AG08396 (cell line): ENCODE measurements at regions not wholly inside any gene's neighbourhood (a gene's known extent, or its start where the extent isn't known, plus 50 kb on each side); places are given as distances from the start of the nearest gene placed in this dataset.
A peak's percentile ranks its signal among the peaks of the same experiment; 100 is the strongest.
"Not testable (repeated sequence)": the region's sequence is repeated elsewhere in the genome, so short reads cannot be mapped to it uniquely, and the experiment has no call there.

Experiments
- DNase-seq: peaks from one replicate; pipeline ENCODE4 v3.0.0; 2012; ENCODE audit warnings: low spot score, mixed read lengths

DNA sequence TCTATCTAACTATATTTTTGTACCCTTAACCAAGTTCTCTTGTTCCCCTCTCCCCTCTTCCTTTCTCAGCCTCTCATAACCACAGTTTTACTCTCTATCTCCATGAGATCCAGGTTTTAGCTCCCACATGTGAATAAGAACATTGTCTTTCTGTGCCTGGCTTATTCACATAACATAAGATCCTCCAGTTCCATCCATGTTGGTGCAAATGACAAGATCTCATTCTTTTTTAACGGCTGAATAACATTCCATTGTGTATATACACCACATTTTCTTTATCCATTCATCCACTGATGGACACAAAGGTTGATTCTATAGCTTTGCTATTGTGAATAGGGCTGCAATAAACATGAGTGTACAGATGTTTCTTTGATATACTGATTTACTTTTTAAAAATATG is 83.9 kb upstream of the TMEM178A start:
- no peak for DNase-seq

DNA sequence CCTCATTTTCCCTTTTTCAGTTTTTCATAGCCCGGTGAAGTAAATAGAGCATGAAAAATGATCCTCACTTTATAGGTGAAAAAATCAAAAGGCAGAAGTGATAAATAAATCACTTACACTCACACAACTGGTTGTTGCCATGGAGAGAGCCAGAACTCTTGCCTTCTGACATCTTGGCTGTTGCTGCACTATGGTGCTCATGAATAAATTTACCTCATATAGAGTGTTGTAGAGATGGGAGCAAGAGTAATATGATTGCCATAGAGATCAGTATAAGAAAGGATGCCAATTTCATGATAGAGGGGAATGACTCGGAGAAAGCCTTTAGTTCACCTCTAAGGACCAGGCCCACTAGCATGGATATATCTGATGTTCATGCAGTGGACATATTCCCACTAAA is 82.5 kb upstream of the TMEM178A start:
- DNase-seq, result no peak

DNA sequence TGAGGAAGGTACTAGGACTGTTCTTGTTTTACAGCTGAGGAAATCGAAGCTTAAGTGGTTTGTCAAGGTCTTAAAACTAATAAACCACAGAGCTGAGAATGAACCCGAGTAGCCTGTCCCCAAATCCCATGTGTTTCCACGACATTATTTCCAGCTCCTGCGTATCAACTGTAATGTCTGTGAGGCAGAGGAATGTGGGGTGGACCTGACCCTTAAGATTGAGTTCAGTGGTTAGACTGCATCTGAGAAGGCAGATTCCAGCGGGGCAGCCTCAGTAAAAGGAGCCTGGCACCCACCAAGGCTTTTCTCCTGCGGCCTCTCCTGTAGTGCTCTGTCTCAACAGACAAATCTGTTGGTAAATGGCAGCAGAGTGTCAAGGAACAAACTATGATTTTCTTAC is 81.9 kb upstream of the TMEM178A start:
- DNase-seq, result no peak

DNA sequence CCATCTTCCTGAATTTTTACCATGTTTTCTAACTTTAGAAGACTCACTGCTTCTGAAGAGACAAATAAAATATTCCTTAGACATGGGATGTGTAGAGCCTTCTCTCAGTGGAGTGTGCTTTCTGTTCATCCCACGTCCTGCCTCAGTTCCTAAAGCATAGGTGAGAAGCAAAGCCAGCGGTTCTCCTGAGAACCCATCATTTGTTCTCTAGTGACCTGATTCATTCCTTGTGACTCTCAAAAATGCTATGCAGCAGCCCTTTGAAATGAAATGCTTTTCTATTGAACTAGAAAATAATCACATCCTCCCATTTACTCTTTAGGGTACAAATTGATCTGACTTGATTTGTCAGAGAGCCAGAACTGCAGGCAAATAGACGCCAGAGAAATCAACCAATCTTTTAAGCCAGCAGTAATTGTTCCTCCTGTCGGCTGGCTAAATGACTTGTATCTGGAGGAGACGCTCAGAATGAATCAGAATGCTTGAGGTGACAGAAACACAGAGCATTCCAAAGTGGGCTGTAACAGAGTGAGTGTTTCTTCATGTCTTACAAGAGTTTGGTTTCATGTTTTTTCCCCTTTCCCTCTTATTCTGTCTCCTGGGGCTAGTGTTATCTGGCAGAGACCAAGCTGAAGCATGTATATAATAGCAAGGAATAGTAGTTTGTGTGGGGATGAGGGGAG is 81.3 kb upstream of the TMEM178A start:
- peak; percentile 69 for DNase-seq

DNA sequence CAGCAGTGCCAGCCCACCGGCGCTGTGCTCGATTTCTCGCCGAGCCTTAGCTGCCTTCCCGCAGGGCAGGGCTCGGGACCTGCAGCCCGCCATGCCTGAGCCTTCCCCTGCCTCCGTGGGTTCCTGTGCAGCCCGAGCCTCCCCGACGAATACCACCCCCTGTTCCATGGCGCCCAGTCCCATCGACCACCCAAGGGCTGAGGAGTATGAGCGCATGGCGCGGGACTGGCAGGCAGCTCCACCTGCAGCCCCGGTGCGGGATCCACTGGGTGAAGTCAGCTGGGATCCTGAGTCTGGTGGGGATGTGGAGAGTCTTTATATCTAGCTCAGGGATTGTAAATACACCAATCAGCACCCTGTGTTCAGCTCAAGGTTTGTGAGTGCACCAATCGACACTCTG is 80.2 kb upstream of the TMEM178A start:
- not testable (repeated sequence) for DNase-seq

DNA sequence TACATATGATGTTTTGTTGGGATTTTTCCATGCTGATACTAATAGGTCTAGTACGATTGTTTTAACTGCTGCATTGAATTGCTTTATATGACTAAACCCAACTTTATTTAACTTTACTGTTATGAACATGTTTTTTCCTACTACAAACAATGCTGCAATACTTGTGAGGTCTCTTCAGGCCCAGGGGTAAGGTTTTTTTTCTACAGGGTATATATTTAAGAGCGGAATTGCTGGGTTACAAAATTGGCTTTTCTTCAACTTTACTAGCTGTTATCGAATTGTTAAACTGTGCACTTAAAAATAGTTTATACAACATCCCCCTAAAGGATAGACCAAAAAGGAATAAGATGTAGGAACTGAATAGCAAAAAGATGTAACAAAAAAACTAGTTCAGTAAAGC is 78.5 kb upstream of the TMEM178A start:
- DNase-seq, result no peak

DNA sequence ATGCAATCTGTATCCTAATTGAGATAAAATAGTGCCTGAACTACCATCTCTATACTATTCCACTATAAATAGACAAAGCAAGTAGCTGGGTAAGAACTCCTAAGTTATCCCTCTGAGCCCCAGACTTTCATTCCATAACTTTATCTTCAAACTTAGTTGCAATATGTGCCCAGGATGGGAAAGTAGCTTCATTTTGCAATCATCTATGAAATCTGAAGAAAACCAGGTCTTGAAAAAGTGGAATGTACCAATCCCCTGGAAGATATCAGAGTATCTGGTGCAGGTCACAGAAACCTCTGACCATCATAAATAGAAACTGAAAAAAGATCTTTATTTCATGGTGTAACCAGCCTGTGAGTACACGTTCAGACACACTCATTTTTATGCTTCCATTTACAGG is 78.1 kb upstream of the TMEM178A start:
- no peak for DNase-seq

DNA sequence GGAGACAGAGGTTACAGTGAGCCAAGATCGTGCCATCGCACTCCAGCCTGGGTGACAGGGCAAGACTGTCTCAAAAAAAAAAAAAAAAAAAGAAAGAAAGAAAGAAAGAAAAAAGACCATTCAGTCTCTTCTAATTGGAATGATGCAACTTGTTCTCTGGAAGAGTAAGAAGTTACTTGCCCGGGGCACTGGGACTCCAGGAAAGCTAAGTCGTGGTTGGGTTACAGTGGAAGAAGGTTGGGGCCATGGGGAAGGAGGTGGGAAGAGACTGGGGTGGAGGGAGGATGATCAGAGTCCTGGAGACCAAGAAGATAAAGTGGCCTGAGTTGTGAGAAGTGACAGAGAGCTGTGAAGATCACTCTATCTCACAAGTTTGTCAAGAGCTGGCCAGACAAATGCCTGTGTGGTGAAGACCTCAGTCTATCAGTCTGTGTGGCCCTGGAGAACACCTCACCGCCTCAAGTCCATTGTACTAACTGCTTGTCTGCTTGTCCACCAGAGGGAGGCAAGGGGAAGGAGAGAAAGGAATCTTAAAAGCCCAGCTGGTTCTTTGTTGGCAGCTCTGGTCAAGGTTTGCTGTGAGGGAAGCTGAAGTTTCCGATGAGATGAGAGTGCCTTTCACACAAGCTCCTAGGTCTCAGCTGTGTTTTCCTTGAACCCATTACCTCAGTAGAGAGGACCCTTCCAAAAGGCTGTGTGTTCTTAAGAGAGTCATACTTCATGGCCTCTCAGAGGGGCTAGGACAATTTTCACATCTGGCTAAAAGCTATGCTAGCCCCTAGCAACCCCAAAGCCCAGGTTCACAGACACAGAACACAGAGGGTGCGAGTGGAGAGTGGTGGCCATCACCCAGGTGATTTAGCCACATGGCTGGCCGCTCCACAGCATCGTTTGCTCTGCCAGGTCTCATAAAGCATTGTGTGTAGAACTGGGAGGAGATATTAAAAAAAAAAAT is 72.0 kb upstream of the TMEM178A start:
- peak; percentile 77 for DNase-seq

DNA sequence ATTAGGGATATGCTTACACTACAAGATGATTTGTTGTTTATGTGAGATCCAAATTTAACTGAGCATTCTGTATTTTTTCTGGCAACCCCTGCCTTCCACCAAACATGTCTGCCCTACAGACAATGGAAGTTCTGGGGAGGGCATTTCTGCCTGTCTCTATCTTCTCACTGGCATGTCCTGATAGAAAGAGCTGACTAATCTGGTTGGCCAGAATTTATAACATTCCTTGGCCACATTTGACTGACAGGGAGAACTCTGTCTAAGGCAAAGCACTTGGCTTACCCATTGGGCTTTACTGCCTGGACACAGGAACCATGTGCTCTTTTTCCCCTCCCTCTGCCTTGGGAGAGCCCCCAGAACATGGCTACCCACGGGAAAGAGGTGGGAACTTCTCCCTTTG is 70.6 kb upstream of the TMEM178A start:
- DNase-seq, result no peak

DNA sequence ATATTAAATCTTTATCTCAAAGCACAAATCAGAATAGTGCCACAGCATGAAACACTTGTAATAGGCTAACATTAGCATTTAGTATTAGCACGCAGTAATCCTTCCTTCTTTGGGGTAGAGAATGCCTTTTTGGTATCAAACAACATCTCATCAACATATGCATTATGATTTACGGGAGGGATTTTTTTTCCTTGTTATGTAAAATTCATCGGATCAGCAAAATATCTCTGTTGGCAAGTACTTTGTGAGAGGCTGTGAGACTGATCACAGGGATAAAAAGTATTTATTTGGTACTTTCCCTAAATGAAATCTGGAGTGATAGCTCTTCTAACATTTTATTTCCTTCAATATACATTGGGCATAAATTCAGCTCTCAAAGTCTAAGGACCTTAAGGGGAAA is 68.4 kb upstream of the TMEM178A start:
- DNase-seq, result no peak

DNA sequence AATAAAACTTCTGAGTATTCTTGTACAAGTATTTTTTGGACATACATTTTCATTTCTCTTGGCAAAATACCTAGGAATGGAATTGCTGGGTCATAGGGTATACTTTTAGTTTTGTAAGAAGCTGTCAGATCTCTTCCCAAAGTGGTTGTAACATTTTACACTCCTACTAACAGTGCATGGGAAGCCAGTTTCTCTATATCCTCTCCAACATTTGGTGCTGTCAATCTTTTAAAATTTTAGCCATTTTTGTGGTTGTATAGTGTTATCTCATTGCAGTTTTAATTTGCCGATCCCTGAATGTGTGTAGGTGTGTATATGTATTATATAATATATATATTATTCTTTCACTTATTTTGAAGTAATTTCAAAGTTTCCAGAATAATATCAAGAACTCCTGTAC is 63.1 kb upstream of the TMEM178A start:
- DNase-seq, result no peak

DNA sequence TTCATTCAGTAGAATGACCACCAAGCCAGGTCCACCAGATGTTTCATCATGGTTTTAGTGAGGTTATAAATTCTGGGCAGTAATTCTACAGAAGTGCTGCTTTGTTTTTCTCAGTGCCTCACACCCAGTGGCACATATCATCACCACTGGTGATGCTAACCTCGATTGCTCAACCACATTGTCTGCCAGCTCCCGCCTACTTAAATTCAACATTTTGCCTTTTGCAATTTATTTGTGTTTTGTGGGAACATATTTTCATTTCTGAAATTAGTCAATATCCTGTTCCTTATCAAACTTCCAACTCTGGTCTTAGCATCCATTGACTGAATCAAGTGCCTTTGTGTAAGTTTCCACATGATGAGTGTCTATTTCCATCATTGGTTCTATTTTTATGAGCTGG is 62.3 kb upstream of the TMEM178A start:
- no peak for DNase-seq

DNA sequence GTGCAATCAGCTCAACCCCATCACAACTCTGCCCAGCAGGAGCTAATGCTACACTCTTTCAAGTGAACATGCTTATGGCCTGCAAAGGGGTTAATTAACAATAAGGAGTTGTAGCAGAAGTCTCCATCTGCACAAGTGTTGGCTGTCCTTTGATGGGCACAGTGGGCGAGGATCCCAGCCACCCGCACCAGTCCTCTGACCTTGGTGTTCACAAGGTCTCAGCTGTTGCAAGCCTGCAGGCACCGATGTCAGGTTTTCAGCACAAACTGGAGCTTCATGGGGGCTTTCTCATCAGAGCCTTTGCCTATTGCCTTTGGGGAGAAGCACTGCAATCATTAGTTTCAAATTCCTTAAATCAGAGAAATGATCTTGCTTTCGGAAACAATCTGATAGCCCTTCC is 60.9 kb upstream of the TMEM178A start:
- DNase-seq, result no peak

DNA sequence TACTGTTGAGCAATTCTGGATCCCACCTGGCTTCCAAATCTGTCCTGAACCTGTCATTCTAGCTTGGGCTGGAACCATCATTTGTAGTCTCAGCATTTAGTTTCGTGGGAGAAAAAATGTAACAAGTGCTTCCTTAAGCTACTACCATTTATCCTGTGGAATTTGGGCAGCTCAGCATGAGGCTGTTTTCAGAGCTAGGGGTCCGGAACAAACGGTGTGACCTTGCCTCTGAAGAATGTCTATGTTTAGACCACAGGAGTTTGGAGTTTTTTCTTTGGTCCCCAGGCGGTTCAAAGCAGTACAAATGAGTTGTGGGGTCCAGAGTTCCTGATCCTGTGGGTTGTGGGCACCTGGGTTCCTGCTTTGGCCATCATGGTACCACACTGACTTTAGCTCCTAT is 59.1 kb upstream of the TMEM178A start:
- no peak for DNase-seq

DNA sequence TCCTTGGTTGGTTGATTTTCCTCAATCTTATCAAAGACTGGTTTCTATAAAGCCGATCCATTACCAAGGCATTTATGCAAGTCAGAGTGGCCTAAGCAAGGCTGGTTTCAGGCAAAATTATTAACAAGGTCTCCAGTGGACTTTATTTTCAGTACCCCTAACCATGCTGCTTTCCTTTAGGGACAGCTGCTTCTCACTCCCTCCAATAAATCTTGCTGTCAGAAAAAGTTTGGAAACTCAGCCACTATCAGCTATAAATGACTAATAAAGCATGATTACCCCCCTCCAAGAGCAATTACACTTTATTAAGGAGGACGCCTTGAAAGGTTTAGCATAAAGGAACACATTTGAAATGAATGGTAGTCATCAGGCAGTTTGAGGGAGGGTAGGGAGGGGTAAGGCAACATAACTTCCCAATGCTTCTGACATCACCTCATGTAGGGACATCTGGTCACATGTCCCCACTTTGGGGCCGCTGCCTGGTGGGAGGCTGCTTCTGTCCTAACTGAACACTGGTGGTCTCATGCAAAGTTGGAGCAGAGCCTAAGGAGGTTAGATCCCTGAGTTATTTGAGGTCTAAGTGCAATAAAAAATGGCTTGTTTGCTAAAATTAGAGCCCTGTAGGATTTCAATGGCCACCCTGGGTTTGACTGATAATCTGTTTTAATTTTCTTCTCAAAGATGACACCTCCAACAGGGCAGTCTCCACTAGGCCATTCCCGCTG is 58.0 kb upstream of the TMEM178A start:
- no peak for DNase-seq

DNA sequence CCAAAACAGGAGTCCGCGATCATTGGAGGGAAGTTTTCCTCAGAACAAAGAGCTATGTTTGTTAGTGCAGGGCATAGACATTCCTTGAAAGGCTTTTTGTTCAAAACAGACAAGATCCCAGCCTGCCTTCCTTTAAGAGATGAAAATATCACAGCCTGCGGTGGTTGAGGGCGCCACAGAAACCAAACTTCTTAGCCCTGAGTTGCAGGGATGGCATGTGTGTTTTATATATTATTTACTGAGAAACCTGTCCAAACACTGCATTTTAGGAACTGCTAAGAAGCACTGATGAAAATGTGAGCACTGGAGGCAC is 57.5 kb upstream of the TMEM178A start:
- no peak for DNase-seq

DNA sequence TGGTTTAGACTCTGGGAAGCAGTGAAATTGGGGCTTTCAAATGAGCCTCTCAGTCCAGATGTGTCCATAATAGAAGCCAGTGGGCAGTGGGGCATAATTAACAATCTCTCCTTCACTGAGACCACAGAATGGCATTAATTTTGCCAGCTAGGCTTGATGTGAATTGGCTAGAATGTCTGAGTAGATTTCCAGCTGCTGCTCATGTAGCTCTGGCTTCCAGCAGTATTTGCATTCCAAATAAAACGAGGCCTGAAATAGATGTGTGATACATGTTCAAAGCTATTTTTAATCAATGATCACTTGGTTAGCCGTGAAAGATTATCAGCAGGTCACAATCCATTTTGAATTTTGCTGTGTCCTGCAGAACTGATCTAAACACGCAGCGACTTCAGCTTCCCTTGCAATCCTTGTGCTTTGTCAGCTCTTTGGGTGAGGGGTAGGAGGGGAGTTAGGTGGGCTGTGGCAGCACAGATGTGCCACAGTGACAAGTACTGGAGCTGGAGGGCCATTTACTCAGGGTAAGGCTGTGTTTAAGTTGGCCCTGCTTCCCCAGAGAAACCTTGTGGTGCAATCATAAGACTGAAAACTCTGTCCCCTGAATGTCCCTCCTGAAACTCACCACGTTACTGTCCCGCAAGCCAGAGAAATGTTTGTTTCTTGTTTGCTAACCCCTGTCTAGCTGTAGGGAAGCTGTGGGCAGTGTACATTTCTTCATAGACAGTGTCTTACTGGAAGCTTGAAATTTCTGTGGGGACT is 56.9 kb upstream of the TMEM178A start:
- DNase-seq, result no peak

DNA sequence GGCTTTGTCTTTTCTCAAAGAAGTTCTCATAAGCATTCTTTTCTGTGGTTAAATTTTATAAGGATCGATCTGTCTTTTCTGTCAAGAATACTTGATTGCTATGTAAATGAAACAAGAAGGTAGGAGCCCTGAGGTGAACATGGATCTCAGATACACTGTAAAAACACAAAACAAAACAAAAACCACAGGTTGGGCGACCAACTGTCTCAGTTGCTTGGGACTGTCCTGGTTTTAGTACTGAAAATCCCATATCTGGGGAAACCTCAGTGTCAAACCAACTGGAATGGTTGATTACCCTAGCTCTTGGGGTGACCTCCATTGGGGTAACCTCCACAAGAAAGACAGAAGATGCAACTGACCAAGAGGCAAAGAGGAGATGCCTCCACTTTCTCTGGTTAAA is 55.8 kb upstream of the TMEM178A start:
- no peak for DNase-seq

DNA sequence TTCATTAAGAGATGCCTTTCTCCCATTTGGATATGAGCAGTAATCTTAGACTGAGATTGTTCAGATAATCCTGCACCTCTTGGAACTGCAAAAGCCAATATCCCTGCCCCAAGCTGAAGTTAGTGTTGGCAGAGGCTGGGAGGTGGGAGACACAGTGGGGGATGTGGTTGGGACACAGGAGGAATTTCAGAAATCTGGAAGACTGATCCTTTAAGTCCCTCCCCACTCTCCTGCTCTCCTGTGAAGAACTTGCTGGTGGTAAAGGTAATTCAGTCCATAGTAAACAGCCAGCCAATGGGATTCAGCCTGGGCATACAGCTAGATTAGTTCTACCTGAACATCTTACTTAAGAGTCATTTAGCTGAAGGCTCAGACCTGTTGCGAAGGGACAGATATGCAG is 50.0 kb upstream of the TMEM178A start:
- DNase-seq, result no peak
